HCT116 (cell line): ENCODE measurements at regions not wholly inside any gene's neighbourhood (a gene's known extent, or its start where the extent isn't known, plus 50 kb on each side); places are given as distances from the start of the nearest gene placed in this dataset.

Experiments used
- ATF3 ChIP-seq: IDR thresholded peaks from 2 replicates; pipeline ENCODE4 v1.6.1; 2012
- CTCF ChIP-seq, 3 experiments: fragments of 200-600 bp in 1 of 3; sonication (generic) in 1 of 3; IDR thresholded peaks in 2 of 3; conservative IDR thresholded peaks in 1 of 3; 2 replicates each; pipeline ENCODE4 v1.5.1; 2012 to 2017; ENCODE audit warnings: low read depth in 2 of 3, low read length in 2 of 3, antibody characterized with exemption in 1 of 3, borderline replicate concordance in 1 of 3, control low read depth in 1 of 3, mild to moderate bottlenecking in 1 of 3, mixed read lengths in 1 of 3, mixed run types in 1 of 3, moderate library complexity in 1 of 3; ENCODE audit not compliant: insufficient read depth in 1 of 3
- EZH2phosphoT487 ChIP-seq: fragments of 200-600 bp; IDR thresholded peaks from 2 replicates; pipeline ENCODE4 v1.6.1; 2018; ENCODE audit warnings: antibody characterized with exemption, borderline replicate concordance
- FOSL1 ChIP-seq: IDR thresholded peaks from 2 replicates; pipeline ENCODE4 v1.6.1; 2012; ENCODE audit warnings: low read depth
- JUND ChIP-seq: IDR thresholded peaks from 2 replicates; pipeline ENCODE4 v1.6.1; 2012
- POLR2A ChIP-seq: IDR thresholded peaks from 2 replicates; pipeline ENCODE4 v1.7.0; 2011; ENCODE audit warnings: borderline replicate concordance; ENCODE audit not compliant: insufficient read depth, insufficient read length; ENCODE audit errors: extremely low read depth

- TF ChIP-seq EZH2phosphoT487 (no peak), POLR2A (no peak), FOSL1 (no peak), JUND (no peak), CTCF (IDR thresholded peaks at IDR 0.05 in 2 of 3, conservative IDR thresholded peaks at IDR 0.05 in 1 of 3; ENCODE audit: borderline replicate concordance in 1 of 3, insufficient read depth in 1 of 3, low read depth in 2 of 3, low read length in 2 of 3) (no peak), ATF3 (no peak)
Measured at GRCh38 chr12:67740711-67741110, 92.2 kb downstream of the DYRK2 start.
